ENCODE measurements at regions not wholly inside any gene's neighbourhood (a gene's known extent, or its start where the extent isn't known, plus 50 kb on each side); places are given as distances from the start of the nearest gene placed in this dataset.

DNA sequence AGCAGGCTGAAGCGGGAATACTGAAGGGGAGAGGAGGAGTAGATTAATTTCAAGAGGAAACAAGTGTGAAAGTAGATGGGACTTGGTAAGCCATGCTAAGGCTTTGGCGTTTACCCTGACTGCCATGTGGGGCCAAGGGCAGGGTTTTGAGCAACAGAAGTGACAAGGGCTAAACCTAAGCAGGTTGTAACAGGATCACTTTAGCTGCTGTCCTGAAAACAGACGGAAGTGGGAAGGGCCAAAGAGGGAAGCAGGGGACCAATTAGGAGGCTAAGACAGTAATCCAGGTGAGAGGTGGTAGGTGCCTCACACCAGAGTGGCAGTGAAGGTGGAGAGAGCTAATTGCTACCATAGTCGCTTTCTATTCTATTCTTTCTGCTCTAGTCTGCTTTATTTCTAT lies 166.5 kb downstream of the PJA1 start:
- Histone ChIP-seq H3K4me1 (ENCODE audit: insufficient read depth, low read length) (no peaks in the 10 kb centered on the region), H3K27ac (ENCODE audit: low read length) (no peak overlapping the region), H3K4me3 (ENCODE audit: low read length) (no peak overlapping the region), H3K27me3 (ENCODE audit: insufficient read depth, low read length) (no peaks in the 10 kb centered on the region), H3K9me3 (ENCODE audit: insufficient read depth, low read depth, low read length) (no peaks in the 10 kb centered on the region), H3K36me3 (ENCODE audit: insufficient read depth, low read depth, low read length) (no peaks in the 10 kb centered on the region), H3K9ac (ENCODE audit: low read depth, low read length) (no peak overlapping the region)

DNA sequence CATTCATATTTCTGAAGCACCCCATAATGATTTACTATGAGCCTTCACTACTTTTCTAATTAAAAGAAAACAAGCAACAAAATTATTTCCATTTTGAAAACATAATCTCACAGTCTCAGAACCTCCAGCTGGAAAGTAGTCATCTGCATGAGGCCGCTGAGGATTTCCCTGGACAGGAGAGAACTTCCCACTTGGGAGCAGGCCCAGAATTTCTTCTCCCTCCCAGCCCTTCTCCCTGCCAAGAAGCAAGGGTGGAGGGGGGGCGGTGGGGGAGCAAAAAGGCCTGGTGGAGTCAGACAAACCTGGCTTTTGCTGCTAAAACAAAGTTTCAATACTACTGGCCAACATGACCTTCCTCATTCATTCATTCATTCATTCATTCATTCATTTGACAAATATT lies 167.3 kb downstream of the PJA1 start:
- no peaks in the 10 kb centered on the region for H3K4me1 ChIP-seq (ENCODE audit: insufficient read depth, low read length)
- no peaks in the 10 kb centered on the region for H3K36me3 ChIP-seq (ENCODE audit: insufficient read depth, low read depth, low read length)
- H3K4me3 ChIP-seq (ENCODE audit: low read length), result no peak overlapping the region
- H3K27me3 ChIP-seq (ENCODE audit: insufficient read depth, low read length), result no peaks in the 10 kb centered on the region
- no peak overlapping the region for H3K9ac ChIP-seq (ENCODE audit: low read depth, low read length)
- no peak overlapping the region for H3K27ac ChIP-seq (ENCODE audit: low read length)
- no peaks in the 10 kb centered on the region for H3K9me3 ChIP-seq (ENCODE audit: insufficient read depth, low read depth, low read length)

- H3K36me3 ChIP-seq (ENCODE audit: insufficient read depth, low read depth, low read length), result no peaks in the 10 kb centered on the region
- no peaks in the 10 kb centered on the region for H3K4me1 ChIP-seq (ENCODE audit: insufficient read depth, low read length)
- no peak overlapping the region for H3K9ac ChIP-seq (ENCODE audit: low read depth, low read length)
- H3K27ac ChIP-seq (ENCODE audit: low read length), result no peak overlapping the region
- no peak overlapping the region for H3K4me3 ChIP-seq (ENCODE audit: low read length)
- H3K27me3 ChIP-seq (ENCODE audit: insufficient read depth, low read length), result no peaks in the 10 kb centered on the region
- no peaks in the 10 kb centered on the region for H3K9me3 ChIP-seq (ENCODE audit: insufficient read depth, low read depth, low read length)
Observed at GRCh38 chrX:68997511-68997910, 167.7 kb downstream of the PJA1 start.

DNA sequence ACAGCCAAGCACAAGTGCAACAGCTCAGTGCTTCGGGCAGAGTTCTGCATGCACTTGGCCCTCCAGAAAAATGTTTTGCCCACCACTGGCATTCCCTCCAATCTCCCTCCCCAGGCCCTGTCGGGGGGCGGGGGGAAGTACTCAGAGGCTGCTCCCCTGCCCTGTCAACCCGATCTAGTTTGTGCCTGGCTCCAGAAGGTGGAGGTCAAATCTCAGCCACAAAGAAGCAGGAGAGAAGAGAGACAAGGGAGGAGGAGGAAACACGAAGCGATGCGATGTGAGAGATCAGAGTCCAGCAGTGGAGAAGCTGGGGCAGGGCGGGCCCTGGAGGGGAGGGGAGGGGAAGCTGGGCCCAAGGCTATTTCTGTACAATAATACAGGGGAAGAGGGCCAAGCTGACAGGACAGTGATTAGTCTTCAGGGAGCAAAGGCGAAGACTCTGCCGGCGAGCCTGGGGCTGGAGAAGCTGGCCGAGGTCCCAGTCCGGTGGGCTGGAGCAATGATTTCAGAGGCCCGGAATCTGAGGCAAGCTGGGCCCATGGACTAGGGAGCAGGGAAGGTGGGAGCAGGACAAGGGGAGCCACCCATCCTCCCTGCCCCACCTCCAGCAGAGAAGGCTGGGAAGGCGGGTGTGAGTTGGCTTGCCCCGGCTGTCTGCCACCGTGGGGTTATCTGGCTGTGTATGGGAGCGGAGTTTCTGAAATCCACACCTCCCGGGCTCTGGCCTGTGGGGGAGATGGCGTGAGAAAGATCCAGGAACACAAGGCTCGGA lies 167.1 kb downstream of the EFNB1 start:
- no peaks in the 10 kb centered on the region for H3K27me3 ChIP-seq (ENCODE audit: insufficient read depth, low read length)
- no peaks in the 10 kb centered on the region for H3K36me3 ChIP-seq (ENCODE audit: insufficient read depth, low read depth, low read length)
- H3K4me1 ChIP-seq (ENCODE audit: insufficient read depth, low read length), result no peaks in the 10 kb centered on the region
- no peak overlapping the region for H3K4me3 ChIP-seq (ENCODE audit: low read length)
- no peaks in the 10 kb centered on the region for H3K9me3 ChIP-seq (ENCODE audit: insufficient read depth, low read depth, low read length)
- no peak overlapping the region for H3K9ac ChIP-seq (ENCODE audit: low read depth, low read length)
- no peak overlapping the region for H3K27ac ChIP-seq (ENCODE audit: low read length)

GRCh38 chrX:68995386-68995779 lies 166.6 kb downstream of the EFNB1 start:
- H3K27me3 ChIP-seq (ENCODE audit: insufficient read depth, low read length), result no peaks in the 10 kb centered on the region
- no peak overlapping the region for H3K27ac ChIP-seq (ENCODE audit: low read length)
- no peaks in the 10 kb centered on the region for H3K9me3 ChIP-seq (ENCODE audit: insufficient read depth, low read depth, low read length)
- no peak overlapping the region for H3K4me3 ChIP-seq (ENCODE audit: low read length)
- H3K36me3 ChIP-seq (ENCODE audit: insufficient read depth, low read depth, low read length), result no peaks in the 10 kb centered on the region
- peaks cover under 1% of the 10 kb centered on the region for H3K4me1 ChIP-seq (ENCODE audit: insufficient read depth, low read length)
- H3K9ac ChIP-seq (ENCODE audit: low read depth, low read length), result no peak overlapping the region

DNA sequence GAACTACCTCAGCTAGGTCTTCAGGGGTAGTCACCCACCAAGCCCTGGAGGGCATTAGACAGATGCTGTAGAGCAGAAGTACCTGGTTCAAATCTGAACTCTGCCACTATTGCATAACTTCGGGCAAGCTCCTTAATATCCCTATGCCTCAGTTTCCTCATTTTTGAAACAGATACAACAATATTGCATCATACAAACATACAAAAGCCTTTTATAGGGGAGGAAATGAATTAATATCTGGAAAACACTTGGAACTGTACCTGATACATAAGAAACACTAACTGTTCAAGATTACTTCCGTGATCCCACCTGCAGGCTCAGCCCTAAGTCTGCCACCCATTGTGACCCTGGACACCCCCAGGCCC lies 166.1 kb downstream of the EFNB1 start:
- Histone ChIP-seq H3K27ac (ENCODE audit: low read length) (no peak overlapping the region), H3K4me3 (ENCODE audit: low read length) (no peak overlapping the region), H3K9me3 (ENCODE audit: insufficient read depth, low read depth, low read length) (no peaks in the 10 kb centered on the region), H3K4me1 (ENCODE audit: insufficient read depth, low read length) (peaks cover 4% of the 10 kb centered on the region), H3K9ac (ENCODE audit: low read depth, low read length) (no peak overlapping the region), H3K36me3 (ENCODE audit: insufficient read depth, low read depth, low read length) (no peaks in the 10 kb centered on the region), H3K27me3 (ENCODE audit: insufficient read depth, low read length) (no peaks in the 10 kb centered on the region)

DNA sequence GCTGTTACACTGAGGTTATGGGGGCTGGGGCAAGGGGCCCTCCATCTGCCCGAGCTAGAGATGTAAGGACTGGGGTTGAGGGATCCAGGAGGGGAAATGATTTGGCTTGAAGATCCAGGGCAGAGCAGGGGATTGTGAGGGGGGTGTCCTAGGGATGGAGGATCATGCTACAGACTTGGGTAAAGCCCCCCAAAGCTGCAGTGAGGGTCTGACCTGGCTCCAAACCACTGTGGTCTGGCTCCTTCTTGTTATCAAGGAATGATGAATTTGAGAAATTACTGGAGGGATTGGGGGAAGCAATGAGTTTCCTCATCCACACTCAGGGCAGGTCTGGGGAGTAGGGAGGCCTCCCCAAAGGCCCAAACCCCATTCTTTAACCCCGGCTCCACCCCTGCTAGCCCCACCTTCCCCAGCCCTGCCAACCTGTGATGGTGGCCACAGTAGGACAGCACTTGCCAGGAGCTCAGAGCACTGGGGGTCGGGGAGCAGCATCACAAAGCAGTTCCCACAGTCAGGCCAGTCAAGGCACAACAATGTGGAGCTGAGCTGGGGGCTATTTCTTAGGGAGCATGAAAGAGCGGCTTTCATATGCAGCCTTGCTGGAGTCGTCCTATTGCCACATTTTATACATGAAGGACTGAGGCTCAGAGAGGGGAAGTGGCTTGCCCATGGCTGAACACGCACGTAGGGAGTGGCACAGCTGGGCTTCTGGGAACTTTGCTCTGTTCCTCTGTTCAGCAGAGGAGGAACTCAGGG lies 165.5 kb downstream of the EFNB1 start:
- Histone ChIP-seq H3K9ac (ENCODE audit: low read depth, low read length) (no peak overlapping the region), H3K27ac (ENCODE audit: low read length) (no peak overlapping the region), H3K4me1 (ENCODE audit: insufficient read depth, low read length) (peaks cover 4% of the 10 kb centered on the region), H3K36me3 (ENCODE audit: insufficient read depth, low read depth, low read length) (no peaks in the 10 kb centered on the region), H3K4me3 (ENCODE audit: low read length) (no peak overlapping the region), H3K9me3 (ENCODE audit: insufficient read depth, low read depth, low read length) (no peaks in the 10 kb centered on the region), H3K27me3 (ENCODE audit: insufficient read depth, low read length) (no peaks in the 10 kb centered on the region)

- Histone ChIP-seq H3K36me3 (ENCODE audit: insufficient read depth, low read depth, low read length) (no peaks in the 10 kb centered on the region), H3K9me3 (ENCODE audit: insufficient read depth, low read depth, low read length) (no peaks in the 10 kb centered on the region), H3K27me3 (ENCODE audit: insufficient read depth, low read length) (no peaks in the 10 kb centered on the region)
Observed at GRCh38 chrX:68992821-68993397, 164.1 kb downstream of the EFNB1 start.

DNA sequence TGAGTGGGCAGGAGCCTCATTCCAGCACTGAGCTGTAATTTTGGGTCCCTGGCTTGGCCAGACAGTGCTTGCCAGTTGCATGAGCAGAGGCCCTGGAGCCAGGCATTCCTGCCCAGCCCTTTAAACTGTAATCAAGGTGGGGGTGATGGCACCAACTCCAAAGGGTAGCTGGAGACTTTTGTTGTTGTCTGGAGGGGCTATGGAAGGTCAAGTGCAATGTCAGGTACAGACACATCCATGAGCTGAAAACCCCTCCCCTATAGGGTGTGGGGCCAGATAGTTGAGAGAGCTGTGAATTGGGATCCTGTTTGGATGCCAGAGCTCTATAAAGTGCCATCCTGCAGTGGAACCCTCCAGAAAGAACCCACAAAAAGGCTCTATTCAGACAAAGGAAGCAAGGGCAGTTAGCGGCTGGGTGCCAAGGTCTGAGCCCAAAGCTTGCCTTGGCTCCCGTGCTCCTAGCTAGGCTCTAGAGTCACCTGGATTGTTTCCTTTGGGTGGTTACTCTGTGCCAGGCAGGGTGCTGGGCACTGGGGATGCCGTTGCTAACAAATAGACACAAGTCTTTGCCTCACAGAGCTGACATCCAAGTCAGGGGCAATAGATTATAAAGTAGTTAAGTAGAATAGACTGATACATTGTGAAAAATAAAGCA lies 163.0 kb downstream of the EFNB1 start:
- Histone ChIP-seq H3K36me3 (ENCODE audit: insufficient read depth, low read depth, low read length) (no peaks in the 10 kb centered on the region), H3K4me1 (ENCODE audit: insufficient read depth, low read length) (peaks cover 4% of the 10 kb centered on the region)

More at GRCh38 chrX:68992821-68993397, 164.1 kb downstream of the EFNB1 start:
- Histone ChIP-seq H3K4me3 (ENCODE audit: low read length) (no peak overlapping the region), H3K9ac (ENCODE audit: low read depth, low read length) (no peak overlapping the region), H3K27ac (ENCODE audit: low read length) (no peak overlapping the region), H3K4me1 (ENCODE audit: insufficient read depth, low read length) (peaks cover 4% of the 10 kb centered on the region)

DNA sequence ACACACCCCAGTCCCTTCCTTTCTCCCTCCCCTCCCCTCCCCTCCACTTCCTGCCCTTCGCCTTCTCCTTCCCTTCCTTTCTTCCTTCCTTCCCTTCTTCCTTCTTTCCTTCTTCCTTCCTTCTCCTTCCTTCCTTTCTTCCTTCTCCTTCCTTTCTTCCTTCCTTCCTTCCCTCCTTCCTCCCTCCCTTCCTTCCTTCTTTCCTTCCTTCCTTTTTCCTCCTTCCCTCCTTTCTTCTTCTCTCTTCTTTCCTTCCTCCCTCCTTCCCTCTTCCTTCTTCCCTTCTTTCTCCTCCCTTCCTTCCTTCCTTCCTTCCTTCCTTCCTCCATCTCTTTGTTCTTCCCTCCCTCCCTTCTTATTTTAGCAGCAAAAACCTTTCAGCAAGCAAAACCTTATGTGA lies 162.1 kb downstream of the EFNB1 start:
- H3K27ac ChIP-seq (ENCODE audit: low read length), result no peak overlapping the region
- no peaks in the 10 kb centered on the region for H3K27me3 ChIP-seq (ENCODE audit: insufficient read depth, low read length)
- H3K9ac ChIP-seq (ENCODE audit: low read depth, low read length), result no peak overlapping the region
- H3K9me3 ChIP-seq (ENCODE audit: insufficient read depth, low read depth, low read length), result no peaks in the 10 kb centered on the region
- H3K4me1 ChIP-seq (ENCODE audit: insufficient read depth, low read length), result peaks cover 4% of the 10 kb centered on the region
- no peaks in the 10 kb centered on the region for H3K36me3 ChIP-seq (ENCODE audit: insufficient read depth, low read depth, low read length)
- no peak overlapping the region for H3K4me3 ChIP-seq (ENCODE audit: low read length)

More for the DNA sequence above, 163.0 kb downstream of the EFNB1 start:
- H3K4me3 ChIP-seq (ENCODE audit: low read length), result no peak overlapping the region
- H3K9me3 ChIP-seq (ENCODE audit: insufficient read depth, low read depth, low read length), result no peaks in the 10 kb centered on the region
- H3K27ac ChIP-seq (ENCODE audit: low read length), result no peak overlapping the region
- no peaks in the 10 kb centered on the region for H3K27me3 ChIP-seq (ENCODE audit: insufficient read depth, low read length)
- H3K9ac ChIP-seq (ENCODE audit: low read depth, low read length), result no peak overlapping the region

DNA sequence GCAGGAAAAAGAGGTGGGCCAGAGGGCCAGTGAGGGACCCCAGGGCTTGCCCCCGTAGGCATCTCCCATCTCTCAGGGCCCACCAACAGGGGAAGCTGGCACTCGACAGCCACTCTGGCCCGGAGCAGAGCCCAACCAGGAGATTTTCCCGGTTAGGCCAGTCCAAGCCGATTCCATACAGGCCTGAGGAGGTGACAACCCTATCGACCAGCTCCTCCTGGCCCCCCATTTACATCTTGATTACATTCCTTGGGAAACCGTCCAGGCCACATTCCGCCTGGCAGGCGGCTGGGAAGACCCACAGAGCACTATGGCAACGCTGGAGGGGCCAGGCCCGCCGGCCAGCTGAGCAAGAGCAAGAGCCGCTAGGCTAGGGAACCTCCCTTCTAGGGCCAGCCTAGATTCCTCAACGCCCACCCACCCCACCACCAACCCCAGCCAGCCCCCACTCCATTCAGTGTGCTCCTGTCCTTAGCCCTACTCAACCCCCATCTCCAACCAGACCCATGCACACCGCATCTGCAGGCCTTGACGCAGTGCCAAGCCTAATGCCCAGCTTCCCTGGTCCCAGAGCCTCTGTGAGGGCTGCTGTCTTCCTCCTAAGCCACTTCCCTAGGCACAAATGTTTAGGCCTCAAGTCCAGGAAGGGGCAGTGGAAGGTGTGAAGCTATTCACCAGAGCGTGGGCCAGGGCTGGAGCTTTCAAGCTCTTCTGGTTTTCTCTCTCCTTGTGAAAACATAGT lies 161.2 kb downstream of the EFNB1 start:
- H3K9me3 ChIP-seq (ENCODE audit: insufficient read depth, low read depth, low read length), result no peaks in the 10 kb centered on the region
- H3K9ac ChIP-seq (ENCODE audit: low read depth, low read length), result no peak overlapping the region
- H3K27me3 ChIP-seq (ENCODE audit: insufficient read depth, low read length), result no peaks in the 10 kb centered on the region
- H3K4me1 ChIP-seq (ENCODE audit: insufficient read depth, low read length), result peaks cover 4% of the 10 kb centered on the region
- H3K36me3 ChIP-seq (ENCODE audit: insufficient read depth, low read depth, low read length), result no peaks in the 10 kb centered on the region
- no peak overlapping the region for H3K4me3 ChIP-seq (ENCODE audit: low read length)
- H3K27ac ChIP-seq (ENCODE audit: low read length), result no peak overlapping the region
